IPS-15b (cell line): ENCODE measurements at regions not wholly inside any gene's neighbourhood (a gene's known extent, or its start where the extent isn't known, plus 50 kb on each side); places are given as distances from the start of the nearest gene placed in this dataset.
"Not testable (repeated sequence)": the region's sequence is repeated elsewhere in the genome, so short reads cannot be mapped to it uniquely, and the experiment has no call there.

Experiments used
- H3K27me3 ChIP-seq: one replicate; pipeline ENCODE4 v1.6.1; 2013; ENCODE audit warnings: low read length; ENCODE audit not compliant: control insufficient read depth, insufficient read depth
- H3K36me3 ChIP-seq: one replicate; pipeline ENCODE4 v1.6.1; 2013; ENCODE audit warnings: low read length; ENCODE audit not compliant: control insufficient read depth, insufficient read depth
- H3K4me1 ChIP-seq: one replicate; pipeline ENCODE4 v1.6.1; 2013; ENCODE audit warnings: mild to moderate bottlenecking, low read length; ENCODE audit not compliant: control insufficient read depth, insufficient read depth
- H3K4me3 ChIP-seq: one replicate; pipeline ENCODE4 v1.5.1; 2013; ENCODE audit warnings: low read depth, low read length
- H3K9ac ChIP-seq: one replicate; pipeline ENCODE4 v1.6.1; 2013; ENCODE audit warnings: low read depth, mild to moderate bottlenecking, low read length
- H3K9me3 ChIP-seq: one replicate; pipeline ENCODE4 v1.6.1; 2013; ENCODE audit warnings: mild to moderate bottlenecking, low read length; ENCODE audit not compliant: control insufficient read depth, insufficient read depth

DNA sequence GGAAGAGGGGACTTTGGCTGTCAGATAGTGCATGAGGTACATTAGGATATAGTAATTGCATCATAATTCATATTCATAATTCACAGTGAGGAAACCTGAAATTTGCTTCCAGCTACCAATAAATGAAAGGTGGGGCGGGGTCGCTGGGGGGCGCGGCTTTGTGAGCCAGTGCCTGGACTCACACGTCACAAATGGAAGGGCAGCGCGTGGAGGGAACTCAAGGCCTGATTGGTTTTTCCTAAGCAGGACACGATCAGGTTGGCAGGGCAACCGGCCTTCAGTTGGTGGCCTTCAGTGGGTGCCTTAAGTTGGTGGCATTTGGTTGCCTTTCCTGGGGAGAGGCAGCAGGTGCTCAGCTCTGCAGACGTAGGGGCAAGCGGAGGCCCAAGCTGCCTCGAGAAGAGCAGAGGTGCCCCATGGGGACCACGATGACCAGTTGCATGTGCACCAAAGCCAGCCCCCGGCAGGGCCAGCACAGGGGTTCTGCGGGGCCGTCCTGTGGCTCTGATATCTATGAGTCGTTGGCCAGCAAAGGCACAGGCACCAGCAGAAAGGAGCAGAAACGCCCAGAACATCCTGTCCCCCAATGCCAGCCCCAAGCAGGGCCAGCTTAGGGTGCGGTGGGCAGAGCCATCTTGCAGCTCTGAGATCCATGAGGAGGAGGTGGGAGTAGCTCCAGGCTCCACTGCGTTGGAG is 2637.4 kb upstream of the DEFB115 start:
- H3K9ac ChIP-seq, H3K4me1 ChIP-seq, H3K27me3 ChIP-seq, H3K4me3 ChIP-seq, H3K36me3 ChIP-seq: not testable (repeated sequence)
- peaks cover 11% of the 10 kb centered on the region for H3K9me3 ChIP-seq

- not testable (repeated sequence) for H3K9ac ChIP-seq, H3K36me3 ChIP-seq, H3K4me1 ChIP-seq, H3K9me3 ChIP-seq, H3K4me3 ChIP-seq, H3K27me3 ChIP-seq
Measured at GRCh38 chr20:28625112-28625511, 2632.4 kb upstream of the DEFB115 start.

DNA sequence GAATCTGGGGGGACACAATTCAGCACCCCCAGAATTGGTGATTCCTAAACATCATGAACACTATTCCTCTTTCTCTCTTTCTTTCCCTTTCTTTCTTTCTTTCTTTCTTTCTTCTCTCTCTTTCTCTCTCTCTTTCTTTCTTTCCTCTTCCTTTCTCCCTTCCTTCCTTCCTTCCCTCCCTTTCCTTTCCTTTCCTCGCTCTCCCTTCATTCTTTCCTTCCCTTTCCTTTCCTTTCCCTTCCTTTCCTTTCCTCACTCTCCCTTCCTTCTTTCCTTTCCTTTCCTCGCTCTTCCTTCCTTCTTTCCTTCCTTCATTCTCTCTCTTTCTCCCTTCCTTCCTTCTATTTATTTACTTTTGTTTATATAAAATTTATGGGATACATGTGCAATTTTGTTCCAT is 2616.6 kb upstream of the DEFB115 start:
- H3K9ac ChIP-seq, H3K27me3 ChIP-seq, H3K4me1 ChIP-seq, H3K36me3 ChIP-seq, H3K9me3 ChIP-seq, H3K4me3 ChIP-seq: not testable (repeated sequence)
